ENCODE measurements at regions not wholly inside any gene's neighbourhood (a gene's known extent, or its start where the extent isn't known, plus 50 kb on each side); places are given as distances from the start of the nearest gene placed in this dataset.

GRCh38 chr2:59986511-59986910, 566.9 kb downstream of the BCL11A start:
- POLR2A ChIA-PET: no interaction called here
- WGBS (ENCODE audit: insufficient coverage, insufficient replicate concordance, low lambda C conversion rate, missing lambda C conversion rate): 36% methylated on average over 4 of the region's 4 CpGs
- Histone ChIP-seq H3K27me3 (replicated peaks in 1 of 2; ENCODE audit: control insufficient read depth in 2 of 2, insufficient read depth in 2 of 2, low read length in 1 of 2) (no peaks in the 10 kb centered on the region; a peak in 1 of 4 replicates), H3K27ac (ENCODE audit: control insufficient read depth, insufficient read depth) (no peak overlapping the region), H4K20me1 (ENCODE audit: control insufficient read depth, insufficient read depth) (no peaks in the 10 kb centered on the region), H3K79me2 (ENCODE audit: control insufficient read depth, insufficient read depth, low read length) (no peaks in the 10 kb centered on the region), H3K9me3 (replicated peaks; ENCODE audit: control insufficient read depth, insufficient read depth, low read length) (no peaks in the 10 kb centered on the region), H3K36me3 (ENCODE audit: control insufficient read depth in 2 of 2, insufficient read depth in 2 of 2, low read length in 1 of 2) (no peaks in the 10 kb centered on the region), H3K4me2 (ENCODE audit: control insufficient read depth, insufficient read depth) (no peak overlapping the region), H3K4me3 (no peak overlapping the region), H3K9ac (ENCODE audit: control insufficient read depth, insufficient read depth, low read length) (no peak overlapping the region), H3K4me1 (ENCODE audit: control insufficient read depth, insufficient read depth, low read length) (no peaks in the 10 kb centered on the region), H2AFZ (ENCODE audit: control insufficient read depth, low read depth, low read length) (no peak overlapping the region)
- intact Hi-C loops (cut with micrococcal nuclease; ENCODE audit: unreplicated experiment): no loop called here
- BruUV-seq (replicated peaks): no TSS peak
- SMC1A ChIA-PET (ENCODE audit: uncharacterized antibody, unreplicated experiment): no interaction called here
- ATAC-seq (no peak), DNase-seq (ENCODE audit: low read depth, low spot score) (no peak), FAIRE-seq (no peak)
- RAD21 ChIA-PET (ENCODE audit: unreplicated experiment): no interaction called here
- CTCF ChIA-PET: no interaction called here
- in situ Hi-C loops (cut with MboI): no loop called here
- TF ChIP-seq BACH1 (IDR thresholded peaks at IDR 0.05; ENCODE audit: borderline replicate concordance): no peak
- TF ChIP-seq MXI1 (IDR thresholded peaks at IDR 0.05; ENCODE audit: low read depth, low read length): no peak
- TF ChIP-seq RUNX3 (IDR thresholded peaks at IDR 0.05; ENCODE audit: low read length): no peak
- TF ChIP-seq ZZZ3 (IDR thresholded peaks at IDR 0.05; ENCODE audit: control insufficient read depth, insufficient read length, low read depth): no peak
- TF ChIP-seq MYC (IDR thresholded peaks at IDR 0.05; ENCODE audit: insufficient read depth, insufficient read length, insufficient replicate concordance, low read length, severe bottlenecking): no peak
- no peak for TF ChIP-seq MEF2A (IDR thresholded peaks at IDR 0.05; ENCODE audit: insufficient read depth, low read depth, low read length)
- TF ChIP-seq TARDBP (IDR thresholded peaks at IDR 0.05; ENCODE audit: borderline replicate concordance): no peak
- no peak for TF ChIP-seq PRDM15 (CRISPR knock-in tag; IDR thresholded peaks at IDR 0.05)
- no peak for TF ChIP-seq RCOR1 (conservative IDR thresholded peaks at IDR 0.05; ENCODE audit: low read depth, low read length)
- TF ChIP-seq FOS (IDR thresholded peaks at IDR 0.05; ENCODE audit: borderline replicate concordance, extremely low read depth, insufficient read length): no peak
- TF ChIP-seq SIN3A (IDR thresholded peaks at IDR 0.05; ENCODE audit: low read depth, low read length): no peak
- TF ChIP-seq TAF1 (IDR thresholded peaks at IDR 0.05; ENCODE audit: borderline replicate concordance, low read depth, low read length): no peak

Data from GM12878 (cell line).